ENCODE measurements at regions not wholly inside any gene's neighbourhood (a gene's known extent, or its start where the extent isn't known, plus 50 kb on each side); places are given as distances from the start of the nearest gene placed in this dataset.
"Not testable (repeated sequence)": the region's sequence is repeated elsewhere in the genome, so short reads cannot be mapped to it uniquely, and the experiment has no call there.

DNA sequence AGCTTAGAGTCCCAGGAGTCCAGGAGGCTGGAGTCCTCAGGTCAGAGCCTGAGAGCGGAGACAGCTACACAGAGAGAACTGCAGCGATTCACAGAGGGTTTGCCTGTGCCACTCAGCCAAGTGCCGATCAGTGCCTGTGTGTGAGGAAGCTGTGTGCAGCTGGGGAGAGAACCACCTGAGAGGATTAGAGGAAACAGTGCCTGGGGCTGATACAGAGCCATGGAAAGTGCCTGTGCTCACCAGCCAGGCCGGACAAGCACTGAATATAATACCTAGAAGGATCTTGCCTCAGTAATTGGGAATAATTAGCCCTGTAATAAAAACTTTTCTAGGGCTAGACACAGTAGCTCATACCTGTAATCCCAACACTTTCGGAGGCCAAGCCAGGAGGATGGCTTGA lies 134.7 kb downstream of the ARHGAP11B start:
- not testable (repeated sequence) for DNase-seq (ENCODE audit: low read depth)

DNA sequence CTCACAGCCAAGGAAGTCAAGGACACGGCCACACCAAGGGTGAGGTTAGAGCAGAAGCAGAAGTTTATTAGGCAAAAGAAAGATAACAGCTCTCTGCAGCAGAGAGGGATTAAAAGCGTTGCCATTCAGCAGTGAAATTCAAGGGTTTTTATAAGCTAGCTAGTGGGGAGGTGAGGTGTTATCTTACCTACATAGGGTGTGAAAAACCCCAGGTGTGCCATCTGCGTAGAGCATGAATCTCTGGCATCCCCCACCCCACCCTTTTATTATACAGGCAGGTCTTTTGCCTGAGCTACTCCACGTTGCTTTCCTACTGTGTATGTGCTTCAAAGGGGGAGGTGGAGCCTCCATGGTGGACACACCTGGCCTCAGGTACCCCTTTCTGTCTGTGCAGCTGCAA lies 135.4 kb downstream of the ARHGAP11B start:
- not testable (repeated sequence) for DNase-seq (ENCODE audit: low read depth)

- DNase-seq (ENCODE audit: low read depth): not testable (repeated sequence)
Observed at GRCh38 chr15:30769390-30770124, 134.2 kb upstream of the FAN1 start.

- DNase-seq (ENCODE audit: low read depth): no peak
Observed at GRCh38 chr15:30770759-30771158, 133.0 kb upstream of the FAN1 start.

- no peak for DNase-seq (ENCODE audit: low read depth)
Observed at GRCh38 chr15:30783019-30783418, 120.7 kb upstream of the FAN1 start.

DNA sequence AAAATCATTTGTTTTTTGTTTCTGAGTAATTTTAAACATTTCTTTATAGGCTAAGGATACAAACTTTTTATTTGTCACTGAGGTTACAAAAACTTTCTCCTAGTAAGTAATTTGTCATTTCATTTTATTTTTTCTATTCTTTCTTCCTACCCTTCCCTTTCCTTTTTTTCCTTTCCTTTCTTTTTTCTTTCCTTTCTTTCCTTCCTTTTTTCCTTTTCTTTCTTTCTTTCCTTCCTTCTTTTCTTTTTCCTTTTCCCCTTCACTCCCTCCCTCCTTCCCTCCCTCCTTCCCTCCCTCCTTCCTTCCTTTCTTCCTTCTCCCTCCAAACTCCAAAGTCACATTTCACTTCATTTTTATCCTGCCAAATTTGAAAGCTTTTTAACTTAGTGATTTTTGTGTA lies 115.1 kb upstream of the FAN1 start:
- DNase-seq (ENCODE audit: low read depth): no peak

DNA sequence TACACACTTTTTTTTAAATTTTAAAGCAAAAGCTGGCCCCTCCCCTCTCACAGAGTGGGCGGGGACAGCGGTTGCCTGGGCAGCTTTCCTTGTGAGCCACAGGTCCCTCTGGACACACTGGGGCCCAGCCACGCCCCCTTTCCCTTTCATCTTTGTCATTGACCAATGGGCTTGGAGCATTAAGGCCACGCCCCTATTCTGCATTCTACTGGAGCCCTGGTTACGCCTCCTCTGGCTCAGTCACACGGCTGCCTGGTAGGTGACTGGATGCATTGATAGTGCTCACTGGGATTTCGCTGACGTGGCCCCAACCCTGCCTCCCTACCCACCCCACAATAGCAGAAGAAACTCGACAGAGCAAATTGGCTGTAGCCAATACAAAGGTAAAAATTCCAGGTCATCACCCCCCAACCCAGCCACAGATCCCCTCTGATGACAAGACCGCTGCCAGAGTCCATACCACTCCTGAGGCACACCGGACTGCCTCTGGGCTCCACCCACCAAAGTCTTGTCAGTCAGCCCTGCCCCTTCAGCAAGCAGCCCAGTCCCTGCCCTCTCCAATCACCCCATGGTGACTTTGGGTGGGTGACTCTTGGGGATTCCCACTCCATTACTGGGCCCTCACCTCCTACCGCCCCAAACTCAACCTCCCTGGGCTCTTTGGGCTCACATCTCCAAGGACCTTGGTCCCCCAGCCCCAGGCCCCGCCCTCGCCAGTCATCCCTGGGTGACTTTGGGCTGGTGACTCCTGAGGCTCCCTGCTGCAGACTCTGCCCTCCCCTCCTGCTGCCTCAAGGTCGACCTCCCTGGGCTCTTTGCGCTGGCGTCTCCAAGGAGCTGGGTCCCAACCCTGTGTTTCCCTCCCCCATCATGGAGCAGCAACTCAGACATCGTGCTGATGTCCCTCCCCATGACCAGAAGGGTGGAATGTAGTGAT lies 112.2 kb upstream of the FAN1 start:
- no peak for DNase-seq (ENCODE audit: low read depth)

DNA sequence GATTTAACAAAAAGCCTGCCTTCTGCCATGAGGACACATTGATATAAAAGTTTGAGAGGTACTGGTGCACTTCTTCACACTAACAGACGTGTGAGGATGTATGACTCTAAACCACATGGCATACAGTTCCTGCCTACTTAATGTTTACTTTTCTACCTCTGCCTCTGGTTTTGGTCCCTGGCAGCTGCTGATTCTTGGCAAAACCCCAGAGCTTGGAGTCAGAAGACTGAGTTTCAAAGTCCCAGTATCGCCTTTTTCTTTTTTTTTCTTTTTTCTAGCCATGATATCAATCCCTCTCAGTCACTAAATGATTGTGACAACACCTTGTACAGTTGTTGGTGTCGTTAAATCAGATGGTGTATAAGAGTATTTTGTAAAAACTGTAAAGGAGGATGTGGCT lies 110.9 kb upstream of the FAN1 start:
- not testable (repeated sequence) for DNase-seq (ENCODE audit: low read depth)

- DNase-seq (ENCODE audit: low read depth): no peak
Observed at GRCh38 chr15:30794388-30794787, 109.3 kb upstream of the FAN1 start.

GRCh38 chr15:30799565-30799964 lies 104.2 kb upstream of the FAN1 start:
- DNase-seq (ENCODE audit: low read depth): not testable (repeated sequence)

DNA sequence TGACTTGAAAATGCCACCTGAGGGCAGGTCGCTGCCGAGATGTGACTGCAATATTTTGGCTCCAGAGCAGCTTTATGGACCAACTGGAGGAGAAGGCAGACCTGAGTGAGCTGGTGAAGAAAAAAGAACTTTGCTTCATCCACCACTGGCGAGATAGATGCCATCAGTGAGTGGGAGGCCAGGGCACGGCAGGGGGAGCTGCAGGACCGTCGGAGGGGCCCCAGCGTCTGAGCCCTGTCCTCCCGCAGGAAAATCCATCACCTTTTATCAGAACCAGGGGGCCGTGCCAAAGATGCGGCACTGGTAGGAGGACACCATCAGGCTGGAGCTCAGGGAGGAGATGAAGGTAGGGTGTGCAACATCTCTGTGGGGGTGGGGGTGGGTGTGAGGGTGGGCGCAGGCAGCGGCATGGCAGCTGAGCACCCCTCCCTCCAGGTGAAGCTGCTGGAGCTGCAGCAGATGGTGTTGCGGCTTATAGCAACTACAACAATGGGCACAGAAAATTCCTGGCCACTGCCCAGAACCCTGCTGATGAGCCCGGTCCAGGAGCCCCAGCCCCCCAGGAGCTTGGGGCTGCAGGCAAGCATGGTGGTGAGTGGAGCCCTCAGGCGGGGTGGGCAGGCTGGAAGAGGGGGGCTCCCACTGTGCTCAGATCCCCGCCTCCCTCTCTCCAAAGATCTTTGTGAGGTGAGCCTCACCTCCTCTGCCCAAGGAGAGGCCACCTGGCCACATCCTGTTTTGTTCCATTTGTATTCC lies 102.4 kb upstream of the FAN1 start:
- not testable (repeated sequence) for DNase-seq (ENCODE audit: low read depth)

DNA sequence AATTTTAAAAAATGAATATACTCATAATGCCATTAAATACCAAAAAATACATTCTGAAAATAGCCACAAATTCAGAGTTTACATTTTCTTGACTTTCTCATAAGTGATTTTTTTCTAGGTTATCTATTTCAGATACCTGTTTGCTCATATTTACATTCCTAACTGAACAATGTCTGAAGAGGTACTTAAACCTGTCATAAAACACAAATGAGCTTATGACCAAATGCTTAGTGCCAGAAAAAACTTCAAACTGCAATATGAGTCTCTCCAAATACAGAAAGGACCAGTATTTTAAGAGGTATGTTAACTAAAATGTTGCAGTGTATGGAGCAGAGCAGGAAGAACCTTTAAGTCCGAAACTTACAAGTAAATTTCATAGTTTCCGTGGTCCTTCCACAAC lies 101.7 kb upstream of the FAN1 start:
- DNase-seq (ENCODE audit: low read depth): not testable (repeated sequence)

- not testable (repeated sequence) for DNase-seq (ENCODE audit: low read depth)
Observed at GRCh38 chr15:30803703-30804102, 100.0 kb upstream of the FAN1 start.

DNA sequence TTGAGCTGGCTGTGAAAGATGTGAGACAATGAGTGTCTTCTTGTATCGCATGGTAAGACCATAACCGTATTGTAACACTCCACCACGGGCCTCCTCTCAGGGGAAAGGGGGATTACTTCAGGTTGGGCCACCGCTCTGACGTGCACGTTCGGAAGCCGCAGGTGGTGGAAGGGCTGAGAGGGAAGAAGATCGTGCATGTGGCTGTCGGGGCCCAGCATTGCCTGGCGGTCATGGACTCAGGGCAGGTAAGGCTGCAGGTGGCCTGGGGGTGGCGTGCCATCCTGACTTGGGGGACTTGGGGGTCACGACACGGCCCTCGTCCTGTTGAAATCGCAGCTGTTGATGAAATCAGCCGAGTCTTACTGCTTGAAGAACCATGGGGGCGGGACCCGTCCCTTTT lies 87.3 kb upstream of the FAN1 start:
- no peak for DNase-seq (ENCODE audit: low read depth)

DNA sequence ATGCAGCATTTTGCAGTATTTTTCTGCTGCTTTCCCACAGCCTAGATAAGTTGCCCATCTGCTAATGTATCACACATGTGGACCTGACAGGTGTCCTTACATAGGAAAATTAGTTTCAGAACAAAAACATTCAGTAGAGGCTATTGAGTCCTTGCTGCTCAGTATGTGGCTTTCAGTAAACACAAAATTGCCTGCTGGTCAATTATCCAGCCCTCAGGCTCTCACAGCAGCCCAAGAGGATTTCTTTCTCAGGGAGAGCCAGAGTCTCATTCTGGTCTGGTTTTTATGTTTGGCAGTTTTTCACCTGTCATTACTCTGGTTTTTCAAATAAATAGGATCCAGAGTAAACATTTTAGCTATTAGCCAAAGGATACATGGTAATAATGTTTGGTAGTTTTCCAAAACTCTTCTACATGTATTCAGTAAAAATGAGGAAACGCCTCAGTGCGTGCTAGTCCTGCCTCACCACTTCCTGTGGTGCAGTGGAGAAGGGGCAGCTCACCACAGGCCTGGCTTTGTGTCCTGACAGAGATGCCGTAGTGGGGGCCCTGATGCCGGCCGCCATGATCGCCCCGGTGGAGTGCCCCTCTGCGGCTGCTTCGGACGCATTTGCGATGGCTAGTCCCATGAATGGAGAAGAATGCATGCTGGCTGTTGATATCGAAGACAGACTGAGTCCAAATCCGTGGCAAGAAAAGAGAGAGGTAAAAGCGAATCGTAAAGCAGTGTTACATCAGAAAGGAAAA lies 80.5 kb upstream of the FAN1 start:
- not testable (repeated sequence) for DNase-seq (ENCODE audit: low read depth)

DNA sequence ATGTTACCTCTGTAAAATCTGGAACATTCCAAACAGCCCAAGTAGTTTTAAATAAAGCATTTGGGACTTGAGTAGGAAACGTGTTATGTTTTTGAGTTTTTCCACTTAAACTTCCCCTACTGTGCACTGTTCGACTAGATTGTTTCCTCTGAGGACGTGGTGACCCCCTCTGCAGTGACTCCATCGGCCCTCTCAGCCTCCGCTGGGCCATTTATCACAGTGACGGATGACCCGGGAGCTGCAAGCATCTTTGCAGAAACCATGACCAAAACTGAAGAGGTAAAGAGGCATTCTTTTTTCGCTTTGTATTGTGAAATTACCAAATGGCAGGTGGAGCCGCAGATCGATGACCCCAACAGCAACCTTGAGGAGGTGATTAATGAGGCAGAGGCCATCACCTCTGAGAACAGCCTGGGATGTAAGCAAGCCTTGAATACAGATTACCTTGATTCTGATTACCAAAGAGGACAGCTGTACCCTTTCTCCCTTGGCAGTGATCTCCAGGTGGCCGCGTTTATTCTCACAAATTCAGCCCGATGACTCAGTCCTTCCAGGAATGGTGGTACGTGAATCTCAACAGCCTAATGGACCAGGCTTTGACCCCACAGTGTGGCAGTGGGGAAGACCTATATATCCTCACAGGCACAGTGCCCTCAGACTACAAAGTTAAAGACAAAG lies 79.1 kb upstream of the FAN1 start:
- no peak for DNase-seq (ENCODE audit: low read depth)

- DNase-seq (ENCODE audit: low read depth): no peak
Observed at GRCh38 chr15:30827625-30828303, 76.0 kb upstream of the FAN1 start.

DNA sequence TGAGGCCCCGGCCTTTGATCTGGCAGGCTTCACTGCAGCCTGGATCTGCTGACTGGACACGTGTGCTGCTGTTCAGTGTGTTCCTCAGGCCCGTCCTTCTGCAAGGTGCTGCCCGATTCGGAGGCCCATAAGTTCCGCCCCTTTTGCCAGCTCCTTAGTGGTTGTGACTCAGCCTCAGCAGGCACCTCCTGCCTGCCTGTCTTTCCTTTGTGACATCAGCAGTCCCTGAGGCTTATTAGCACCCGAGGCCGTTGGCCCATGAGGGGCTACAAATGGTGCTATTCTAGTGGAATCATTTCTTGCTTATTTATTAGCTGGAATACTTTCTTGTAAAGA lies 75.4 kb upstream of the FAN1 start:
- DNase-seq (ENCODE audit: low read depth): not testable (repeated sequence)

- no peak for DNase-seq (ENCODE audit: low read depth)
Observed at GRCh38 chr15:30830961-30831360, 72.8 kb upstream of the FAN1 start.

DNA sequence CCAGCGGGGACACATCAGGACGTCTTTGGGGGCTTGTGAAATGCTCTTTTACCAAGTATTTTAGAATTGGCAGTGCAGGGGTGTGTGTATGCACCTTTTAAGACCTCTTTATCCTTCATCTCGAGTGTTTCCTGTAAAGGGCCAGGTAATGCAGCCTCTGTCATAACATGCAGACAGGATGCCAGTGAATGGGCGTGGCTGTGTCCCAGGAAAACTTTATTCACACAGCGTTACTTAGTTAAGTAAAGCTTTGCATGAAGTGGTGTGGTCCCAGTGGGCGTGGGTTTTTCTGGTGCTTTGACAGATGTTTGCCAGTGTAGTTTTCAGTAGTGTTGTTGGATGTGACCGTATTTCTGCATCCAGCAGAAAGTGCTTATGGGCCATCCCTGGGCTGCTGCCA lies 70.3 kb upstream of the FAN1 start:
- not testable (repeated sequence) for DNase-seq (ENCODE audit: low read depth)

- not testable (repeated sequence) for DNase-seq (ENCODE audit: low read depth)
Observed at GRCh38 chr15:30841639-30842038, 62.1 kb upstream of the FAN1 start.

All from stimulated activated CD8-positive, alpha-beta memory T cell treated with anti-CD3 and anti-CD28 coated beads, Interleukin-15, amount 100 ng/mL, for 1 hour (primary cell).